SK-N-MC (cell line): ENCODE measurements at regions not wholly inside any gene's neighbourhood (a gene's known extent, or its start where the extent isn't known, plus 50 kb on each side); places are given as distances from the start of the nearest gene placed in this dataset.

Experiments used
- DNase-seq: peaks from one replicate; pipeline ENCODE4 v3.0.0-alpha.2; 2011; ENCODE audit warnings: low read depth, low spot score
- H3K27ac ChIP-seq: fragments of 200-600 bp; sonication (generic); 2 replicates; pipeline ENCODE4 v1.5.1; 2016; ENCODE audit warnings: mixed run types
- H3K36me3 ChIP-seq: fragments of 200-600 bp; sonication (generic); 2 replicates; pipeline ENCODE4 v1.6.1; 2017; ENCODE audit warnings: antibody characterized with exemption, low read length, mixed read lengths; ENCODE audit not compliant: insufficient read depth
- H3K4me3 ChIP-seq: fragments of 200-600 bp; sonication (generic); 2 replicates; pipeline ENCODE4 v1.5.1; 2016
- H3K9ac ChIP-seq: fragments of 200-600 bp; sonication (generic); 2 replicates; pipeline ENCODE4 v1.8.0; 2017; ENCODE audit warnings: mixed run types, mixed read lengths; ENCODE audit not compliant: insufficient read length
- H3K9me3 ChIP-seq: fragments of 200-600 bp; sonication (generic); 2 replicates; pipeline ENCODE4 v1.6.1; 2017; ENCODE audit warnings: low read depth, mild to moderate bottlenecking, antibody characterized with exemption, low read length, moderate library complexity, mixed read lengths
- EZH2 ChIP-seq: fragments of 200-600 bp; sonication (generic); IDR thresholded peaks from one replicate; pipeline ENCODE4 v1.6.1; 2017; ENCODE audit warnings: antibody characterized with exemption
- FOXP2 ChIP-seq: optimal IDR thresholded peaks from 2 replicates; pipeline ENCODE3; 2011; ENCODE audit warnings: mild to moderate bottlenecking, moderate library complexity; ENCODE audit not compliant: insufficient read depth; ENCODE audit errors: extremely low read length, control extremely low read depth
- POLR2AphosphoS5 ChIP-seq: IDR thresholded peaks from 2 replicates; pipeline ENCODE4 v1.6.1; 2012; ENCODE audit warnings: mild to moderate bottlenecking, low read depth, low read length, borderline replicate concordance

DNA sequence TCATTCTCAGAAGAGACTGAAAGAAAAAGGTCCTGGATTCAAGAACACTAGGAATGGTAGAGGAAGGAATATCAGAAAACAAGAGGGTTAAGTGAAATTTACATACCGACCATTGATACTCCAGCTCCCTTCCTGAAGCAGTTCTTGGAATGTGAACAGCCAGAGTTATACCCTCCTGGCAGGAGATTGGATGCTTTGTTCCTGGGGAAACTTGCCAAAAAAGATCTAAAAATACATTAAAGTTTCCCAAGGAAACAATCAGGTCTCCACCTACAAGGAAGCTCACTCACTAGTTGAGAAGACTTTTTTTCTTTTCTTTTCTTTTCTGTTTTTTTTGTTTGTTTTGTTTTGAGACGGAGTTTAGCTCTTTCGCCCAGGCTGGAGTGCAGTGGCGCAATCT, 91.1 kb downstream of the HLX start:
- H3K27ac ChIP-seq, result no peak overlapping the region
- no peaks in the 10 kb centered on the region for H3K9me3 ChIP-seq
- no peaks in the 10 kb centered on the region for H3K36me3 ChIP-seq
- TF ChIP-seq EZH2 (no peak), POLR2AphosphoS5 (no peak)
- no peak overlapping the region for H3K4me3 ChIP-seq
- no peak overlapping the region for H3K9ac ChIP-seq
- DNase-seq, result no peak

- Histone ChIP-seq H3K27ac (no peak overlapping the region), H3K4me3 (no peak overlapping the region), H3K36me3 (no peaks in the 10 kb centered on the region), H3K9ac (no peak overlapping the region), H3K9me3 (no peaks in the 10 kb centered on the region)
- no peak for TF ChIP-seq EZH2
- no peak for TF ChIP-seq POLR2AphosphoS5
- TF ChIP-seq FOXP2, result no peak
- DNase-seq, result no peak
Measured at GRCh38 chr1:220971221-220971620, 92.0 kb downstream of the HLX start.

DNA sequence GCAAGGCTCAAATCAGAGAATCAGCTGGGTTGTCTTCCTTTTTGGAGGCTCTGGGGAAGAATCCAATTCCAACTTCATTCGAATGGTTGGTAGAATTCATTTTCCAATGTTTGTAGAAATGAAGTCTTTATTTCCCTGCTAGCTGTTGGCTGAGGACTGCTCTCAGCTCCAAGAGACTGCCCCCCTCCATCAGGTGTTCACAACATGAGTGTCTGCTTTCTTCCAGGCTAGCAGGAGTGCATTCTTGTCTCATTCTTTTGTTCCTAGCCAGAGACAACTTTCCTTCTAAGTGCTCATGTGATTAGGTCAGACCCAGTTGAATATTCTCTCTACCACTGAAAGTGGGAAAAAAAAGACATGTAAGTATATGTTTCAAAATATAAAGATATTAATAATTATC, 95.2 kb downstream of the HLX start:
- Histone ChIP-seq H3K9ac (no peak overlapping the region), H3K36me3 (no peaks in the 10 kb centered on the region), H3K9me3 (no peaks in the 10 kb centered on the region), H3K4me3 (no peak overlapping the region), H3K27ac (no peak overlapping the region)
- TF ChIP-seq FOXP2 (no peak), EZH2 (no peak), POLR2AphosphoS5 (no peak)
- no peak for DNase-seq

DNA sequence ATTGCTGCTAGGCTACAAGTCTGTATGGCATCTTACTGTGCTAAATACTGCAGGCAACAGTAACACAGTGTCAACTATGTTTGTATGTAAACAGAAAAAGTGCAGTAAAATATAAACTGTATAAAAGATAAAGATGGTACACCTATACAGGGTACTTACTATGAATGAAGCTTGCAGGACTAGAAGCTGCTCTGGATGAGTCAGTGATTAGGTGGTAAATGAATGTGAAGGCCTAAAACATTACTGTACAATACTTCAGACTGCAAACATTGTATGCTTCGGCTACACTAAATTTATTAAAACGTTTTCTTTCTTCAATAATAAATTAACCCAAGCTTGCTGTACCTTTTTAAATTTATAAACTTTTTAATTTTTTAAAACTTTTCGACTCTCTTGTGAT, 97.1 kb downstream of the HLX start:
- no peak for TF ChIP-seq EZH2

GRCh38 chr1:220979371-220979770, 100.1 kb downstream of the HLX start:
- no peak for DNase-seq
- Histone ChIP-seq H3K27ac (no peak overlapping the region), H3K9me3 (no peaks in the 10 kb centered on the region), H3K9ac (no peak overlapping the region), H3K36me3 (no peaks in the 10 kb centered on the region), H3K4me3 (no peak overlapping the region)
- TF ChIP-seq FOXP2 (no peak), POLR2AphosphoS5 (no peak), EZH2 (no peak)

More for the DNA sequence above, 97.1 kb downstream of the HLX start:
- no peak overlapping the region for H3K4me3 ChIP-seq
- H3K27ac ChIP-seq, result no peak overlapping the region
- no peaks in the 10 kb centered on the region for H3K9me3 ChIP-seq
- no peaks in the 10 kb centered on the region for H3K36me3 ChIP-seq
- H3K9ac ChIP-seq, result no peak overlapping the region
- no peak for DNase-seq

DNA sequence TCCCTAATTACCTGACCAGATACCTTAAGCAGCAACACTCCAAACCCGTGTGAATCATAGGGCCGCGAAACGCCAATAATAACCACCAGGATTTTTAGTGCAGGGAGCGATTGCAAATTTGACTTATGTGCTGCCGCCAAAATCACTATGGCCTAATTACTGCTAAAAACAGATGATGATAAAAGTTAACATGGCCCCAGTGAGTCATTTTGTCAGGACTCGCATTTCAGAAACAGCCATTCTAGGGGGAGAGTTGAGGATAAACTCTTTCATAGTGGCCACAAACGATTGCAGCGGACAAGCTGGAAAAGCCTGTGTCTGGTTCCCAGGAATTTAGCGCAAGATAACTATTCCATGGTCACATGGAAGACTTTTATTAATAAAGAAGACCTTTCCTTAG, 103.4 kb downstream of the HLX start:
- Histone ChIP-seq H3K9ac (no peak overlapping the region), H3K27ac (no peak overlapping the region), H3K36me3 (no peaks in the 10 kb centered on the region), H3K4me3 (no peak overlapping the region), H3K9me3 (no peaks in the 10 kb centered on the region)
- DNase-seq, result no peak
- no peak for TF ChIP-seq EZH2
- TF ChIP-seq FOXP2, result no peak
- no peak for TF ChIP-seq POLR2AphosphoS5

- H3K9me3 ChIP-seq, result no peaks in the 10 kb centered on the region
- no peak overlapping the region for H3K9ac ChIP-seq
- H3K27ac ChIP-seq, result no peak overlapping the region
- no peak for TF ChIP-seq EZH2
- no peak for TF ChIP-seq POLR2AphosphoS5
- TF ChIP-seq FOXP2, result no peak
- no peaks in the 10 kb centered on the region for H3K36me3 ChIP-seq
- no peak overlapping the region for H3K4me3 ChIP-seq
- DNase-seq, result no peak
Measured at GRCh38 chr1:220983877-220984635, 104.8 kb downstream of the HLX start.

- DNase-seq, result no peak
Measured at GRCh38 chr1:220990427-220991339, 111.4 kb downstream of the HLX start.

More at GRCh38 chr1:220990427-220991339, 111.4 kb downstream of the HLX start:
- Histone ChIP-seq H3K36me3 (no peaks in the 10 kb centered on the region), H3K4me3 (no peak overlapping the region), H3K9me3 (no peaks in the 10 kb centered on the region), H3K27ac (no peak overlapping the region), H3K9ac (no peak overlapping the region)
- TF ChIP-seq FOXP2 (no peak), EZH2 (no peak), POLR2AphosphoS5 (no peak)
